ENCODE measurements at regions not wholly inside any gene's neighbourhood (a gene's known extent, or its start where the extent isn't known, plus 50 kb on each side); places are given as distances from the start of the nearest gene placed in this dataset.

DNA sequence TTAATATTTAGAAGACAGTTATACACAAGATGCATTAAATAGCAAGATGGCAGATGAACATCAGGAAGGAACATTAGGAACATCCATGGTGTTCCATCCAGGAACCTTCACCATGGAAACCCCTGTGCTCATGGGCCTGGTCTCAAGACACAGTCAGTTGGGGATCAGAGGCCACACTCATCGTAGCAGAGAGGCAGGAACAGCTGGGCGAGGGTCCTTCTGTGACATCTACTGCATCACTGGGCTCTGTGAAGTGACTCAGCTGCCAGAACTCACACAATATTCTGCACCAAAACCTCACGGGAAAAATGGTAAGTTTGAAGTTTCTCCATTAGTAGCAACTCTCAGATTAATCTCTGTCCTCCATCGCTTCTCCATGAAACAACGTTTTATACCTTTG lies 356.6 kb downstream of the PREX1 start (continued):
- TF ChIP-seq ZFP30 (CRISPR knock-in tag; IDR thresholded peaks at IDR 0.05), result no peak
- TF ChIP-seq ZNF70 (CRISPR knock-in tag; IDR thresholded peaks at IDR 0.05), result no peak

DNA sequence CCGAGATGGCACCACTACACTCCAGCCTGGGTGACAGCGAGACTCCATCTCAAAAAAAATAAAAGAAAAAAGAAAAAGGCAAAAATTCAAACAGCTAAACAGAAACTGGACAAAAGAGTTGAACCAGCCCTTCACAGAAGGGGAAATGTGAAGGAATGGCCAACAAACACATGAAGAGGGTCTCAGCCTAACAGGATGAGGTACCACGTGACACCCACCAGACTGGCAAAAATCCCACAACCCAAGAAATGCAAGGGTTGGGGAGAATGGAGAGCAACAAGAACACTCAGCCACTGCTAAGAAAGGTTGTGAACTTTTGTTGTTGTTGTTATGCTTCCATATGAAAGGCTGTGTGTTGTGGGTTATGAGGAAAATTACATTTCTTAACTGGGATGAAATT lies 357.7 kb downstream of the PREX1 start:
- no peak for TF ChIP-seq ZNF565 (CRISPR knock-in tag; conservative IDR thresholded peaks at IDR 0.05; ENCODE audit: low read depth)
- TF ChIP-seq, protein P1, sequence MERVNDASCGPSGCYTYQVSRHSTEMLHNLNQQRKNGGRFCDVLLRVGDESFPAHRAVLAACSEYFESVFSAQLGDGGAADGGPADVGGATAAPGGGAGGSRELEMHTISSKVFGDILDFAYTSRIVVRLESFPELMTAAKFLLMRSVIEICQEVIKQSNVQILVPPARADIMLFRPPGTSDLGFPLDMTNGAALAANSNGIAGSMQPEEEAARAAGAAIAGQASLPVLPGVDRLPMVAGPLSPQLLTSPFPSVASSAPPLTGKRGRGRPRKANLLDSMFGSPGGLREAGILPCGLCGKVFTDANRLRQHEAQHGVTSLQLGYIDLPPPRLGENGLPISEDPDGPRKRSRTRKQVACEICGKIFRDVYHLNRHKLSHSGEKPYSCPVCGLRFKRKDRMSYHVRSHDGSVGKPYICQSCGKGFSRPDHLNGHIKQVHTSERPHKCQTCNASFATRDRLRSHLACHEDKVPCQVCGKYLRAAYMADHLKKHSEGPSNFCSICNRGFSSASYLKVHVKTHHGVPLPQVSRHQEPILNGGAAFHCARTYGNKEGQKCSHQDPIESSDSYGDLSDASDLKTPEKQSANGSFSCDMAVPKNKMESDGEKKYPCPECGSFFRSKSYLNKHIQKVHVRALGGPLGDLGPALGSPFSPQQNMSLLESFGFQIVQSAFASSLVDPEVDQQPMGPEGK (CRISPR knock-in tag; IDR thresholded peaks at IDR 0.05; ENCODE audit: borderline replicate concordance), result no peak
- TF ChIP-seq ISL1 (CRISPR knock-in tag; IDR thresholded peaks at IDR 0.05), result no peak
- TF ChIP-seq, protein P2, sequence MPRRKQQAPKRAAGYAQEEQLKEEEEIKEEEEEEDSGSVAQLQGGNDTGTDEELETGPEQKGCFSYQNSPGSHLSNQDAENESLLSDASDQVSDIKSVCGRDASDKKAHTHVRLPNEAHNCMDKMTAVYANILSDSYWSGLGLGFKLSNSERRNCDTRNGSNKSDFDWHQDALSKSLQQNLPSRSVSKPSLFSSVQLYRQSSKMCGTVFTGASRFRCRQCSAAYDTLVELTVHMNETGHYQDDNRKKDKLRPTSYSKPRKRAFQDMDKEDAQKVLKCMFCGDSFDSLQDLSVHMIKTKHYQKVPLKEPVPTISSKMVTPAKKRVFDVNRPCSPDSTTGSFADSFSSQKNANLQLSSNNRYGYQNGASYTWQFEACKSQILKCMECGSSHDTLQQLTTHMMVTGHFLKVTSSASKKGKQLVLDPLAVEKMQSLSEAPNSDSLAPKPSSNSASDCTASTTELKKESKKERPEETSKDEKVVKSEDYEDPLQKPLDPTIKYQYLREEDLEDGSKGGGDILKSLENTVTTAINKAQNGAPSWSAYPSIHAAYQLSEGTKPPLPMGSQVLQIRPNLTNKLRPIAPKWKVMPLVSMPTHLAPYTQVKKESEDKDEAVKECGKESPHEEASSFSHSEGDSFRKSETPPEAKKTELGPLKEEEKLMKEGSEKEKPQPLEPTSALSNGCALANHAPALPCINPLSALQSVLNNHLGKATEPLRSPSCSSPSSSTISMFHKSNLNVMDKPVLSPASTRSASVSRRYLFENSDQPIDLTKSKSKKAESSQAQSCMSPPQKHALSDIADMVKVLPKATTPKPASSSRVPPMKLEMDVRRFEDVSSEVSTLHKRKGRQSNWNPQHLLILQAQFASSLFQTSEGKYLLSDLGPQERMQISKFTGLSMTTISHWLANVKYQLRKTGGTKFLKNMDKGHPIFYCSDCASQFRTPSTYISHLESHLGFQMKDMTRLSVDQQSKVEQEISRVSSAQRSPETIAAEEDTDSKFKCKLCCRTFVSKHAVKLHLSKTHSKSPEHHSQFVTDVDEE (CRISPR knock-in tag; IDR thresholded peaks at IDR 0.05), result no peak
- TF ChIP-seq, protein P3, sequence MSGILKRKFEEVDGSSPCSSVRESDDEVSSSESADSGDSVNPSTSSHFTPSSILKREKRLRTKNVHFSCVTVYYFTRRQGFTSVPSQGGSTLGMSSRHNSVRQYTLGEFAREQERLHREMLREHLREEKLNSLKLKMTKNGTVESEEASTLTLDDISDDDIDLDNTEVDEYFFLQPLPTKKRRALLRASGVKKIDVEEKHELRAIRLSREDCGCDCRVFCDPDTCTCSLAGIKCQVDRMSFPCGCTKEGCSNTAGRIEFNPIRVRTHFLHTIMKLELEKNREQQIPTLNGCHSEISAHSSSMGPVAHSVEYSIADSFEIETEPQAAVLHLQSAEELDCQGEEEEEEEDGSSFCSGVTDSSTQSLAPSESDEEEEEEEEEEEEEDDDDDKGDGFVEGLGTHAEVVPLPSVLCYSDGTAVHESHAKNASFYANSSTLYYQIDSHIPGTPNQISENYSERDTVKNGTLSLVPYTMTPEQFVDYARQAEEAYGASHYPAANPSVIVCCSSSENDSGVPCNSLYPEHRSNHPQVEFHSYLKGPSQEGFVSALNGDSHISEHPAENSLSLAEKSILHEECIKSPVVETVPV (CRISPR knock-in tag; IDR thresholded peaks at IDR 0.05), result no peak
- TF ChIP-seq, protein P4, sequence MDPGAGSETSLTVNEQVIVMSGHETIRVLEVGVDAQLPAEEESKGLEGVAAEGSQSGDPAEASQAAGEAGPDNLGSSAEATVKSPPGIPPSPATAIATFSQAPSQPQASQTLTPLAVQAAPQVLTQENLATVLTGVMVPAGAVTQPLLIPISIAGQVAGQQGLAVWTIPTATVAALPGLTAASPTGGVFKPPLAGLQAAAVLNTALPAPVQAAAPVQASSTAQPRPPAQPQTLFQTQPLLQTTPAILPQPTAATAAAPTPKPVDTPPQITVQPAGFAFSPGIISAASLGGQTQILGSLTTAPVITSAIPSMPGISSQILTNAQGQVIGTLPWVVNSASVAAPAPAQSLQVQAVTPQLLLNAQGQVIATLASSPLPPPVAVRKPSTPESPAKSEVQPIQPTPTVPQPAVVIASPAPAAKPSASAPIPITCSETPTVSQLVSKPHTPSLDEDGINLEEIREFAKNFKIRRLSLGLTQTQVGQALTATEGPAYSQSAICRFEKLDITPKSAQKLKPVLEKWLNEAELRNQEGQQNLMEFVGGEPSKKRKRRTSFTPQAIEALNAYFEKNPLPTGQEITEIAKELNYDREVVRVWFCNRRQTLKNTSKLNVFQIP (CRISPR knock-in tag; IDR thresholded peaks at IDR 0.05; ENCODE audit: borderline replicate concordance, low read depth), result no peak
- no peak for TF ChIP-seq CSDC2 (CRISPR knock-in tag; IDR thresholded peaks at IDR 0.05)
- no peak for TF ChIP-seq TCF4 (CRISPR knock-in tag; IDR thresholded peaks at IDR 0.05; ENCODE audit: borderline replicate concordance)
- TF ChIP-seq RARB (CRISPR knock-in tag; IDR thresholded peaks at IDR 0.05), result no peak
- TF ChIP-seq TOX (CRISPR knock-in tag; IDR thresholded peaks at IDR 0.05; ENCODE audit: borderline replicate concordance), result no peak
- TF ChIP-seq GLIS3 (CRISPR knock-in tag; IDR thresholded peaks at IDR 0.05), result no peak
- TF ChIP-seq ESRRG (CRISPR knock-in tag; IDR thresholded peaks at IDR 0.05), result no peak
- no peak for ATAC-seq

DNA sequence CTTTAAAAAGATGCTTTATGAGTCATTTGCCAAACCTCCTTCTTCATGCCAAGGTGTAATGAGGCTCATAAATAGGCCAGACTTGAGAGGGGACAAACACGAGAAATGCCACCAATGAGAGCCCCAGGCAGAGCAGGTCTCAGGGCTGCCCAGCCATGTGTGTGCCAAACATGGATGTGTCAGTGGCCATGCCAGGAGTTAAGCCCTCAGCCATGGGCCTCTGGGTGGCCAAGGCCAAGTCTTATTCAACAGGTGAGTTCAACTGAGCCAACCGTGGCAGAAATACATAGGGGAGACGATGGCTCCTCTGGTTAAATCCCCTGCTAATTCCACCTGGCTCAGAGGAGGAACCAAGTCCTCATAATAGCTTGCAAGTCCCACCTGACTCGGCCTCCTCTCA lies 358.8 kb downstream of the PREX1 start:
- TF ChIP-seq ZFP30 (CRISPR knock-in tag; IDR thresholded peaks at IDR 0.05) (no peak), ZNF565 (CRISPR knock-in tag; conservative IDR thresholded peaks at IDR 0.05; ENCODE audit: low read depth) (no peak), ZFP3 (CRISPR knock-in tag; IDR thresholded peaks at IDR 0.05) (no peak), PPARA (CRISPR knock-in tag; IDR thresholded peaks at IDR 0.05; ENCODE audit: borderline replicate concordance) (no peak), ISL1 (CRISPR knock-in tag; IDR thresholded peaks at IDR 0.05) (no peak), ZNF70 (CRISPR knock-in tag; IDR thresholded peaks at IDR 0.05) (no peak), BACH2 (CRISPR knock-in tag; IDR thresholded peaks at IDR 0.05; ENCODE audit: borderline replicate concordance) (no peak), CSDC2 (CRISPR knock-in tag; IDR thresholded peaks at IDR 0.05) (no peak)
- TF ChIP-seq, protein P3 (CRISPR knock-in tag; IDR thresholded peaks at IDR 0.05), result no peak
- TF ChIP-seq, protein P2 (CRISPR knock-in tag; IDR thresholded peaks at IDR 0.05), result no peak
- TF ChIP-seq, protein P4 (CRISPR knock-in tag; IDR thresholded peaks at IDR 0.05; ENCODE audit: borderline replicate concordance, low read depth), result no peak

More for the DNA sequence above, 358.8 kb downstream of the PREX1 start:
- ATAC-seq, result no peak

All from SK-N-SH treated with all-trans-retinoic acid at 6 μM for 48 hours (cell line).